Activated CD8-positive, alpha-beta memory T cell treated with anti-CD3 and anti-CD28 coated beads for 24 hours (primary cell): ENCODE measurements at regions not wholly inside any gene's neighbourhood (a gene's known extent, or its start where the extent isn't known, plus 50 kb on each side); places are given as distances from the start of the nearest gene placed in this dataset.
"Not testable (repeated sequence)": the region's sequence is repeated elsewhere in the genome, so short reads cannot be mapped to it uniquely, and the experiment has no call there.

Experiments
- DNase-seq: peaks from one replicate; pipeline ENCODE4 v3.0.0-alpha.2; 2020

DNA sequence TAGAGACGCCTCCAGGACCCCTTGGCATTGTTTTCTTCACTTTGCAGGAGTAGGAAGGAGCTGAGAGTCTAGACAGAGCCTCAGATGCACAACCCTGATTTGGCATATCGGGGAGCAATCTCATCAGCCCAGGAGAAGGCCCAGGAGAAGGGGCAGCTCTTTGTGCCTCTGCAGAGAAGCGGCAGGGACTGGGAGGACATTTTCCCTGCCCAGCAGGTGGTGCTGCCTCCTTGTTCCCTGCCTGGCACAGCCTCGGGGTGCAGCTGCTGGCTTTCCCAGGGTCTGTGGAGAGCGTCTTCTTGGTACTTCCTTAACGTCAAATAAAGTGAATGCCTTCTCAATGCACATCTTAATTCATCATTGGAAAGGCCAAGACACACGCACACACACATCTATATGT, 419.5 kb downstream of the TMEM121 start:
- DNase-seq: peak; percentile 59

DNA sequence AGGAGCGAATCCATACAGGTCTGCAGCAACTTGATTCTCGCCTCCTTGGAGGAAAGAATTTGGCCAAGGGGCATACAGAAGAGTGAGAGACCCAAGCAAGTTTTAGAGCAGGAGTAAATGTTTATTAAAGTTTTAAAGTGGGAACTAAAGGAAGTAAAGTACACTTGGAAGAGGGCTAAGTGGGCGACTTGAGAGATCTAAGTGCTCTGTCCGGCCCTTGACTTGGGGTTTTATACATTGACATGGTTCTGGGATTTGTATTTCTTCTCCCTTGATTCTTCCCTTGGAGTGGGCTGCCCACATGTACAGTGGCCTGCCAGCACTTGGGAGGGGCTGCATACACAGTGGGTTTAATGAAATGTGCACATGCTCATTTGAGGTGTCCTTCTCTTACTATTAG, 421.2 kb downstream of the TMEM121 start:
- peak; percentile 41 for DNase-seq

DNA sequence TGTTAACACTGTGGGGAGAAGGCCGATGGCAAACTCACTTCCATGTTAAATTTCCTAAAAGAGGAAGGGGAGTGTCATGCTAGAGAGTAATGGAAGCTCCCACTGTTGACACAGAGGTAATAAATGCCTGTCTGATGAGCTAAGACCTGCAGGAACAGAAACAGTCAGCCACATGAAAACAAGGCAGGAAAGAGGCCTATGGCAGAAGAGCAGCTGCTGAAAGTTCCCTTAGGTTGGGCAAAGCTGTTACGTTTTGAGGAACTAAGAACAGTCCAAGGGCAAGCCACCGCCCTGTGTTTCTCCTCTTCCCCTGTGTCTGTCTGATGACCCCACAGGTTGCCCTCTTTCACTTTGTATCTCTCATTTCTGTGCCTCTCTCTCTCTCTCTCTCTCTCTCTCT, 422.6 kb downstream of the TMEM121 start:
- DNase-seq: not testable (repeated sequence)

DNA sequence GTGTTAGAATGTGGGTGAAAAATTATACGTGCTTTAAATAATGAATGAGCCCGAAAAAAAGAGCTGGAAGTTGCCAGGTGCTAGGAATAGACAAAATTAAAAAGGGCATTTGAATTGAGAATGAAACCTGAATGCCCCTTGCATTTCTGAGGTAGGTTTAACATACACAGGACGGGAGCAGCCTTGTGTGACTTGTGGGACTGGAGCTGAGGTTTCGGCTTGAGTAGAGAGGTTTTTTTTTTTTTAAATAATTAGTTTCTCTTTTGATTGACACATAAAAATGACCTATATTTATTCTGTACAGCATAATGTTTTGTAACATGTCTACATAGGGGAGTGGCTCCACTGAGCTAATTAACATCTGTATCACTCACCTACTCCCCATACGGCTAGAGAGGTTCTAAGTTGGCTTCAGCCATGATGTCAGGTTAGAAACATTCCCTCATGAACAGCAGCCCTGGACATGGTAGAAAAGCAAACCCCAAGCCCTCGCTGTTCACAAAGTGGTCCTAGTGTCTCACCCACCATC, 424.0 kb downstream of the TMEM121 start:
- DNase-seq: peak; percentile 40

DNA sequence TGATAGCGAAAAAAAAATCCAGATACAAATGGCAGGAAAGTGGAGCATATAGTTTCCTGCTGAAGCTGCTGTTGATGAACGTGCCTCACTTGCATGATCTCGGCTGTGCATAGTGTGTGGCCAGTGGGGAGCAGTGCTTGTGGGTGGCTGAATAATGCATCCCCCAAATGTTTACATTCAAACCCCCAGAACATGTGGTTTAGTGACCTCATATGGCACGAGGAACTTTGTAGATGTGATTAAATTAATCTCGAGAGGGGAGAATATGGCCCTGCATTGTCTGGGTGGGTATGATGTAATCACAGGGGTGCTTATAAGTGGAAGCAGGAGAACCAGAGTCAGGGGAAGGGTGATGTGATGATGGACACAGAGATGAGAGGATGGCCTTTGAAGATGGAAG, 425.0 kb downstream of the TMEM121 start:
- DNase-seq: peak; percentile 17

DNA sequence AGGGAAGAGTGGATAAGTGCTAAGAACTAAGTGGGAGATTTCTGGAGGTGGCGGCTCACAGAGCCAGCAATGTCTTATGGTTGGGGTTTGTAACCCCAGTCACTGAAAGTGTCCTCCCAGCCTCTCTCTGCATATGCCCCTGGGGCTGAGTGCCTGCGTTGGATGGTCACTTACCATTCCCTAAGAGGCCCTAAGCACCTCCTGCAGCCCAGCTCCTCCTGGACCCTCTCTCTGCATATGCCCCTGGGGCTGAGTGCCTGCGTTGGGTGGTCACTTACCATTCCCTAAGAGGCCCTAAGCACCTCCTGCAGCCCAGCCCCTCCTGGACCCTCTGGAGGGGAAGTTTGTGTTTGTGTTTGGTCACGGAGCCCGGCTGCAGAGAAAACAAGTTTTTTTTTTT, 425.8 kb downstream of the TMEM121 start:
- peak; percentile 45 for DNase-seq

DNA sequence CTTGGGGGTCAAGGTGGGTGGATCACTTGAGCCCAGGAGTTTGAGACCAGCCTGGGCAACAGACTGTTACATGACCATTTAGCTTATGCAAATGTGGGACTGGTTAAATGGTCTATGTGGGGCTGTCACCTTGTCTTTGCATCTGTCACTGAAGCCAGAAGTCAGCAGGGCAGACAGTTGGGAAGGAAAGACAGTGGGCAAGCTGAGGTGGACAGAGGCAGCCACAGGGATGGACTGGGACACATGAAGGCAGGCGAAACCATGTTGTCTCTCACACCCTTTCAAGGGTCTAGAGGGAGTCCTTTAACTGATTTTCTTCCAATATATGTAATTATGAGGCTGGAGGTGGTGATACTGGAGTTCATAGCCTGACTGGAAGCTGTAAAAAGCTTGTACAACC, 426.4 kb downstream of the TMEM121 start:
- DNase-seq: no peak

DNA sequence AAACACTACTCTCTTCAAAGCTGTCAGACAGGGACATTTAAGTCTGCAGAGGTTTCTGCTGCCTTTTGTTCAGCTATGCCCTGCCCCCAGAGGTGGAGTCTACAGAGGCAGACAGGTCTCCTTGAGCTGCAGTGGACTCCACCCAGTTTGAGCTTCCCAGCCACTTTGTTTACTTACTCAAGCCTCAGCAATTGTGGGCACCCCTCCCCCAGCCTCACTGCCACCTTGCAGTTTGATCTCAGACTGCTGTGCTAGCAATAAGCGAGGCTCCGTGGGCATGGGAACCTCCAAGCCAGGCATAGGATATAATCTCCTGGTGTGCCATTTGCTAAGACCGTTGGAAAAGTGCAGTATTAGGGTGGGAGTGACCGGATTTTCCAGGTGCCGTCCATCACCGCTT, 435.2 kb downstream of the TMEM121 start:
- not testable (repeated sequence) for DNase-seq

DNA sequence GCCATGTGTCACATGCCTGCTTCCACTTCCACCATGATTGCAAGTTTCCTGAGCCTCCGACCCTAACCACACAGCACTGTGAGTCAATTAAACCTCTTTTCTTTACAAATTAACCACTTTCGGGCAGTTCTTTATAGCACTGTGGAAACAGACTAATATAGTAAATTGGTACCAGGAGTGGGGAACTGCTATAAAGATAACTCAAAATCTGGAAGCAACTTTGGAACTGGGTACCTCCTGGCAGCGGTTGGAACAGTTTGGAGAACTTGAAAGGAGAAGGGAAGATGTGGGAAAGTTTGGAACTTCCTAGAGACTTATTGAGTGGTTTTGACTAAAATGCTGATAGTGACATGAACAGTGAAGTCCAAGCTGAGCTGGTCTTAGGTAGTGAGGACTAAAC, 436.1 kb downstream of the TMEM121 start:
- no peak for DNase-seq

DNA sequence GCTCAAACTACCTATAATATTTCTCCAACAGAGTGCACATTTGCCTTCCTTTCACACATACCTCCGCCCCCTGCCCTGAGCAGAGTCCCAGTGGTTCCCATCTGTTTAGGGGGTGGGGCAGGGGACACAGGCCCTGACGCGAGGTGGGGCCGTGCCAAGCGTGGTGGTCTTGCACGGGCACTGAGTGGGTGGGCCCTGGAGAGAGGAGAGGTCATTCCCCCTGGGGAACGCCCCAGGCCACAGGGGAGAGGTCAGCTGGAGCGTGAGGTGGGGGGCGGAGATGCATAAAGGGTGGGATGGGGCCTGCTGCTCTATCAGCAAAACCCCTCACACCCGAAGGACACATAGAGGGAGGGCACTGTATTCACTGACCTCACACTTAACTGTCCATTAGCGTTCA, 441.9 kb downstream of the TMEM121 start:
- no peak for DNase-seq

DNA sequence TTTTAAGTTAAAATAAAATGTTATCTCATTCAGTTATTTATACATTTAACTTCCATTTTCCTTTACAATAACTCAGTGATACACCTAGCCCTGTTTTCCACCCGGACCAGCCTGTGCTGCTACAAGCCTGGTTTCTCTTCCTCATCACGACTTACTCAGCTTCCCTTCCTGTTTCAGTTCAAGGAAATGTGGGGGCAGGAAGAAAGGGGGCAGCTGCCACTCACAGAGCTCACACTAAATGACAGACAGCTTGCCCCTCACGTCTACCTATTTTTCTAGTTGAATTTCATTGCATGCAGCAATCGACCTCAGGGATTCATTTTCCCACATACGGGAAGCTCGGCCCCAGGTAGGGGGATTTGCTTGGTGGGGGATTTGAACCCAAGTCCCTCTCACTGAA, 442.6 kb downstream of the TMEM121 start:
- DNase-seq: peak; percentile 53

DNA sequence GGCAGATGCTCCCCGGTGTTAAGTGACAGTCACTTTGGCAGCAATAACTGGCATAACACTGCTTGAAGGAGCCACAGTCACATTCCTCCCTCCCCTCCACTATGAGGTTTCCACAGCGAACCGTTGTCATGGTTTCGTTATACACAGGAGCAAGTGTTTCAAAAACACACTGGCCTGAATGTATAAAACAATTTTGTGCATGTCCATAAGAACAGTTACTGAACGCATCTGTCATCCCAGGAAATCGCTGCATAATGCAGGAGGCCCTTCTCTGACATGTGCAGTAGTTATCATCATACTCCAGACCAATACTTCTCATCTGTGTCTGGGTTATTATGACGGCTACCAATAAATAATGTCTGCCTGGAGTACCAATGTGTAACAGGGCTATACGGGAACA, 444.4 kb downstream of the TMEM121 start:
- not testable (repeated sequence) for DNase-seq

DNA sequence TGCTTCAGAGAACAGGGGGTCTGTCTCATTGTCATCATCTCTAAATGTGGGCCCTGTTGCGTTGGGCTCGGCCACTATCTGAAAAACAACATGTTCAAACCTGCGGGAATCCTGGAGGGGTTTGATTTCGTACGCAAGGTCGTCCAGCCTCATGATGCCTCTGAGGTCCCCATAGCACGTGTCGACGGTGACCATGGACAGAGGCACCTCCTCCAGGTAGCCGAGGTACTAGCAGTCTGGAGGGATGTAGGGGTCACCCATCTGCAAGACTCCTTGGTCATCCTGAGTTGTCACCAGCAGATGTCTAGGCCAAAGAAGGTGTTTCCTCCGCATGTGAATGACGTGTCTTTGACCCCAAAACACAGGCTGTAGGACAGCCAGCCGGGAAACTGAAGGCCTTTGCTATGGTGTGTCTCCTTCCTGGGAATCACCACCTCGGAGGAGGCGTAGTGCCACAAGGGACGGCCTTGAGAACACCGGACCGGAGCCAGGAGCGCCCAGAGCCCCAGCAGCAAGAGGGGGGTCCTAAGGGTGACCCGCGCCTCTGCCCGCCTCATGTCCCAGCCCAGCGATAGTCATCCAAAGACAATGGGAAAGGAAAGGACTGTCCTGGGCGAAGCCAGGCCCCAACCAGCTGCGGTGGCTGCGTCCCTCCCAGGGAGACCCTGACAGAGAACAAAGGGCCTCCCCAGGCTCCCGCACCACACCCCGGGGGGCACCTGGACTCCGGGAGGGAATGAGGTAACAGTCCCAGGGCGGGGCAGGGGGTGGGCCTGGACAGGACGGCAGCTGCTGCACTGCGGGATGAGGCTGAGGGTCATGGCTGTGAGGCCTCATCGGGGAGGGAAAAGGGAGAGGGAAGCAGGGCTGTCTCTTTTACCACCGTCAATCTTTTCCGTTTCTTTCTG, 445.5 kb downstream of the TMEM121 start:
- peak; percentile 48 for DNase-seq

DNA sequence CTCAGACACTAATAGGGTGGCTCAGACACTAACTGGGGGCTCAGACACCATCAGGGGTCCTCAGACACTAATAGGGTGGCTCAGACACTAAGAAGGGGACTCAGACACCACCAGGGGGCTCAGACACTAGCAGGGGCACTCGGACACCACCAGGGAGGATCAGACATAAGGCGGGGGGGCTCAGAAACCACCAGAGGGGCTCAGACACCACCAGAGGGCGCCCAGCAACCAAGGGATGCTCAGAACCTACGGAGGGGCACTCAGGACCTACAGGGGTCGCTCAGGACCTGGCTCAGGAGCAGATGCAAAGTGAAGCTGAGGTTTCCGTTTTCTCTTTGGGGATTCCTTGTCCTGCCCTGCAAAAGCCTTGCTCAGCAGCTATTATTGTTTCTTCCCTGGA, 448.5 kb downstream of the TMEM121 start:
- DNase-seq: peak; percentile 92

DNA sequence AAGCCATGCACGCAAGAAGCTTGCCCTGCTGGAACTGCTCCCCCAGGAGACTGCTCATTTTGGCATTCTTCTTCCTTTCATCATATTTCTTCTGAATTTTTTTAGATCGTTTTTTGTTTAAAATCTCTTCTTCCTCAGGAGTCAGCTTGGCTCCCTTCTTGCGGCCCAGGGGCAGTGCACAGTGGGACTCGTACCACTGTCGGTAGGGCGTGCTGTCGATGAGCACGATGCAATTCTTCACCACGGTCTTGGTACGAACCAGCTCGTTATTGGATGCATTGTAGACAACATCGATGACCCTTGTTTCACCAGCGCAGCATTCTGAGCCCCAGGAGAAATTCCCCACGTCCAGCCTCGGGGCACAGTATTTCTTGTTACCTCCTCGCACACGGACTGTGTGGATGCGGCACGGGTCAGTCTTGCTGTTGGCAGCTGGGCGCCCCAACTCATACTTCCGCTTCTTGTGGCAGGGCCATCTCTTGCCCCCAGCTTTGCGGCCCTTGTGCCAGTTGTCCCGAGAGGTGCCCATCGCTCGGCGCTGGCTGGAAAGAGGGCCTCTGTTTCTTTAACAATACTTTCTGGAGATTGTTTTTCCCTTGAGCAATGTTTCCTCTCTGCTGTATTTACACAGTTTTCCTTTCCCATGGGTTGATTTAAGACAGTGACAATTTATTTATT, 452.4 kb downstream of the TMEM121 start:
- DNase-seq: peak; percentile 43

DNA sequence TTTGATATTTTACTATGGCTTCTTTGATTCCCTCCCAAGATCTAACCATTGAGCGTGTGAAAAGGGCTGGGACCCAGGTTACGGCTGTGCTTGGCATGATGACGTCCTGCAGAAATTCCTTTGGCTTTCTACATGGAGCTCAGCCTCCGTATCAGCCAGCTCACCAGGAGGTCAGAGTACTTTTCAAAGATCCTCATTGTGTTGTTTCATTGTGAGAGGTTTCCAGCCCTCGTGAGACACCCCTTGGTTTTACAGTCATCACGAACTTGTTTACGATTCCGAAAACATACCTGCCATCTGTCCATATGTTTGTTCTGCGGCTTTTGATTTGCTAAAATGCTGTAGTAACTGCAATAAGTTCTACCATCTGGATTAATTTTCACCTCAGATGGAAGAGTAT, 453.1 kb downstream of the TMEM121 start:
- DNase-seq: no peak

DNA sequence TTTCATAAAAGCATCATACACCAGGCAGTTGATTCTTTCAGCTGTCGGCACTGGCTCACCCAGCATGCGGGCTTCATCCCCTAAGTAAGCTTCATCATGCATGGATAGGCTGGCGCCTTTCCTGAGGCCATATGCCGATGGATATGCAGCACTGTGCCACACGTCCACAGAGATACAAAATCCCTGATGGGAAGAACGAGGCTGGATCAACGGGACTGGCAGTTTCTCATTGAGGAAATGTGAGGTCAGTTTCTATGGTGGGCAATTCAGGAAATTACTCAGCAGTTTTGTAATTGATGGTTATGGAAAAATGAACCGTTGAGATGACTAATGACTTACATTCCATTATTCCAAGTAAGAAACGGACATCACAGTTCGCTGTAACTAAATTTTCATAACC, 453.8 kb downstream of the TMEM121 start:
- peak; percentile 52 for DNase-seq

DNA sequence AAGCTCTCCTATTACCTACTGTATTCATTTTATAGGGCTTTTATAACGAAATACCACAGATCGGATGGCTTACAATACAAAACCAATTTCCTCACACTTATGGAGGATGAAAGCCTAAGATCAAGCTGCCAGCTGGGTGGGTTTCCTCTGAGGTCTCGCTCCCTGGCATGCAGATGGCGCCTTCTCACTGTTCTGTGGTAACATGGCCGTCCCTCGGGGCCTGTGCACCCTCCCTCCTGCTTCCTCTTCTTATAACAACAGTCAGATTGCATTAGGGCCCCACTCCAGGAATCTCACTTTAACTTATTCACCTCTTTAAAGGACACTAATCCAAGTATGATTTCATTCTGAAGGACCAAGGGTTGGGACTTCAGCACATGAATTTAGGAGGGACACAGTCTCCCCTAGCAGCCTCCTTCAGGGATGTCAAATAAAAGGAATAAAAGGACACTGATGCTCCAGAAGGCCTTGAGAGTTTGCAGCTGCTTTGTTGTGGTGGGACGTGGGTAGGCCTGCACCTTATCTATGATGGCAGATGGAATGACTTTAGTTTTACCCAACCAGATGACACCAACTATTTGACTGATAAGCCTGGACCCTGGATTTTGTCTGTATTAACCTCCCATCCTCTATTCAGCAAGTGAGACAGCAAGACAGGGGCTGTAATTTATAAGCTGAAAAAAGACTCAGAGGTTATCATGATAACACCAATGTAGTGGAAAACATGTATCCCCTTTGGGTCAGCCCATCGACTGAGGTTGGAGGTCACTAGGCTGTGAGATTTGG, 455.3 kb downstream of the TMEM121 start:
- peak; percentile 69 for DNase-seq

DNA sequence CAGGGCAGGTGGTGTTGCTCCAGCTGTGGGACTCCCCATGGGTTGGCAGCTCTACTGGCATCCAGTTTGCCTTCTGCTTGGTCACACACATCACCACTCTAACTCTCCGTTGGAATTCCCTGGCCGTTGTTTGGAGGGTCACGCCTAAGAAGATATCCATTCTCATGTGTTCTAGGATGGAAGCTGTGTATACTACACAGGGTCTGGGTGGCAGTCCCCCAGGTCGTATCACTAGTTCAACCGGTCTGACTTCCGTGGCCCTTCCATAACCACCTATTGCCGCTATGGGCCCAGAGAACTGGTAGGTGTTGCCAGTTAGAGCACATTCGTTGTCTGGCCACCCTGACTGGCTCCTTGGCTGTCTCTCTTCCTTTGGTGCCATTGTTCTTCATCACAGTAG, 456.3 kb downstream of the TMEM121 start:
- DNase-seq: peak; percentile 52

DNA sequence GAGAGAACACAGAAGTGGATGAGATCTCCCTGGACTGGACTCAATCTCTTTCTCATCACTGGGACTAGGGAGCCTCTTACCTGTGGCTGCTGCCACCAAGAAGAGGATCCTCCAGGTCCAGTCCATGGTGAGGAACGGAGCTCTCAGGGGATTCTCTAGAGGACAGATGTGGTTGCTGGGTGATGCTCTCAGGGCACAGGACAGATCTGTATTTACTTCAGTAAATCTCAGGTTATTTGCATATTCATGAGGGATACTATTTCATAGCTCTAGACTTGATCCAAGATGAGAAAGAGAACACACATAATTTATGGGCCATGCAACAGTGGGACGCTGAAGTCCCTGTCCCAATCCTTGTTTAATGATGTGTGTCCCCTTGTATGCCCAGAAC, 460.5 kb downstream of the TMEM121 start:
- DNase-seq: no peak

DNA sequence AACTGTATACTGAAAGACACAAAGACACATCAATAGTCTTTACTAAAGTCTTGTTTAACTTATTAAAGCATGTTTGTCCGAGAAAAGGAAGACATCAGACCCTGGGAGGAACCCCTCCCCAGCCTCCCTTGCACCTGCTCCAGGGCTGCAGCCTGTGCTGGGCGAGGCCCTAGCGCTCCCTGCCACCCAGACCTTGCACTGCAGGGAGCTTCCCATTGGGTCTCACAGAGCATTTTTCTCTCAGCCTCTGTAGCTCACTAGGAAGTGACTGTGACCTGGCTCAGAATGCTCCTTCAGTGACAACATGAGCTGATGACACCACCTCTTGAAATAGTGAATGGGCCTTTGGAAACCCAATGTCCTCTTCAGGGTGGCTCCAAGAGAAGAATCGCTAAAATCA, 461.2 kb downstream of the TMEM121 start:
- DNase-seq: peak; percentile 53

DNA sequence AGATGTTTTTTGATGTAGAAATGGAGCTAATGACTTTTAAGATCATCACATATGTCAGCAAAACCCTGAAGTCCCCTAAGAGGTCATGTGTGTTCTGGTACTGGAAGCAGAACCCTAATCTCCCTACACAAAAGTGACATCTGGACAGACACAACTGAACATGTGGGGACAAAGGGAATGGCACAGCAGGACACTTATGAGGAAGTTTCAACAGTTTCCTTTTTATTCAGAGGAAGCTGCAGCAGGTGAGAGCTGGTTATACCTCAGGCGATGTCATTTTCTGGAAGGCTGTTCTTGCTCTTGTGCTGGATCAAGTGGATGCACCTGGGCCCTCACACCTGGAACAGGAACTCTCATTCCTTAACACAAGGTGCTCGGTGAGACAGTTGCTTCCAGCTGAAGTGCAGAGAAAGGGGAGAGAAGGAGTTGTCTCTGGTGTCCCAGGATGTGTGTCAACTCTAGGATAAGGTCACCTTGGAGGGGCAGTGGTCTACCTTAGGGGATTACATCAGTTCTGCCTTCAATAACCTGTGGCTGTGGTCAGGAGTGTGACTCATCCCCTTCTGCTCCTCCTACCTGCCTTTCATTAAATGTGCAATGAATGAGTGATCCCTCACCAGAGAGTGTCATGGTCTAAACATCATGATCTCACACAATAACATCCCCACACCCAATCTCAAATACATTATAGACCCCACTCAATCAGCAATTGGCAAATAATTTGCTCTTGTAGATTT, 463.4 kb downstream of the TMEM121 start:
- DNase-seq: peak; percentile 59

DNA sequence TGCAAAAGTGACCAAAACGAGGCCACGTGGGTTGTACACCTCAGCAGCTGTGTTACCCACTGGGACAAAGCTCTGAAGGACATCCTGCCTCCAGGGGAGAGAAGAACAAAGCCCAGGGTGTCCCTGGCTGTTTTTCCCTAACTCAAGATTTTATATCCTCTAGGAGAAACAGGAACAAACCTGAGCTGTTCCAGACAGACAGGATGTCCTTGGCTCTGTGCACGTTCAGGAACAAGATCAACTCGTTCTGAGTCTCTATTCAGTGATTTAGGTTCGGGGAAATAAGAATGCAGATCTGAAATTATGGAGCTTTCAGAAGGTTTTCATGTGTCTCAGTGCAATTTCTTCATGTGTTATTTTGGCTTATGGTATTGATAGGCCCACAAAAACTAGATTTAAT, 465.3 kb downstream of the TMEM121 start:
- DNase-seq: not testable (repeated sequence)
